22Rv1 (cell line): ENCODE measurements at regions not wholly inside any gene's neighbourhood (a gene's known extent, or its start where the extent isn't known, plus 50 kb on each side); places are given as distances from the start of the nearest gene placed in this dataset.

Experiments used
- CTCF ChIP-seq: fragments of 450-650 bp; IDR thresholded peaks from 2 replicates; pipeline ENCODE4 v1.5.1; 2017; ENCODE audit warnings: mild to moderate bottlenecking
- ZFX ChIP-seq: fragments of 450-650 bp; IDR thresholded peaks from 2 replicates; pipeline ENCODE4 v1.6.1; 2017; ENCODE audit warnings: antibody characterized with exemption, borderline replicate concordance

GRCh38 chr6:130697271-130697994 is 129.8 kb upstream of the SMLR1 start:
- TF ChIP-seq CTCF (no peak), ZFX (no peak)
